T47D (cell line): ENCODE measurements at regions not wholly inside any gene's neighbourhood (a gene's known extent, or its start where the extent isn't known, plus 50 kb on each side); places are given as distances from the start of the nearest gene placed in this dataset.
"Not testable (repeated sequence)": the region's sequence is repeated elsewhere in the genome, so short reads cannot be mapped to it uniquely, and the experiment has no call there.

Source experiments
- DNase-seq, 2 experiments: peaks; one replicate each; pipeline versions ENCODE4 v3.0.0 to v3.0.0-alpha.2; 2011 to 2012; ENCODE audit warnings: low read depth in 1 of 2, low spot score in 1 of 2
- in situ Hi-C: cut with HindIII; loops from 2 replicates; pipeline ENCODE4 v1.10.0; 2016; ENCODE audit warnings: low sequenced_read_pairs, low pct_unique_long_range_greater_than_20kb

DNA sequence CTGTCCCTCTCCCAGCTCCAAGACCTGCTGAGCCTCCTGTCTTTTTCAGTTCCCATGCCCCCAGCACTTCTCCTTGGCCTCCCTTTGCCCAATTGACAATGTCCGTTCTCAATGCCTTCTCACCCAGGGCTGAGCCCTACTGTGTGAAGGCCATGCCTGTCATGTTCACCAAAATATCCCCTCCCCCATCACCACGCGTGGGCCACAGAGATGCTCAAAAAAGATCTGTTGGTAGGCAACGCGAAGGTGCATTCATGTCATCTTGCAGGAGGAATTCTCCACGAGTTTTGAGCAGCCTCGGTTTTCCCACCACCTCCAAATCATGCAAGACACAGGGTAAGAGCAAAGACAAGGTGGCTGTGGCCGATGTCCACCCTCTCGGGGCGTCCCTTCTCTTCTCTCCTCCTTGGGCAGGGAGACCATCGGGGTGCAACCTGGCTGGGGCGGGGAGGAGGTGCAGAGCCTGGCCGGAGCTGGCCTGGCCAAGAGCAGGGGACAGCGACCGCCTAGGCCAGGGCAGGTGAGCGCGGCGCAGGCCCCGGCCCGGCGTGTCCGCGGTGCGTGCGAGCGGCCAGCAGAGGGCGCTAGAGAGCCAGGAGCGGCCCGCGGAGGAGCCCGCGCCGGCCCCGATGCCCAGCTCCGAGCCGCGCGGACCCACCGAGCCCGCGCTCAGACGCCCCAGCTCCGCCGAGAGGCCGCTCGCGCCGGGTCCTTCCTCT, 56.3 kb upstream of the KRTAP5-11 start:
- in situ Hi-C loops, result not testable (repeated sequence)
- DNase-seq, result peak; percentile 55 to 56

DNA sequence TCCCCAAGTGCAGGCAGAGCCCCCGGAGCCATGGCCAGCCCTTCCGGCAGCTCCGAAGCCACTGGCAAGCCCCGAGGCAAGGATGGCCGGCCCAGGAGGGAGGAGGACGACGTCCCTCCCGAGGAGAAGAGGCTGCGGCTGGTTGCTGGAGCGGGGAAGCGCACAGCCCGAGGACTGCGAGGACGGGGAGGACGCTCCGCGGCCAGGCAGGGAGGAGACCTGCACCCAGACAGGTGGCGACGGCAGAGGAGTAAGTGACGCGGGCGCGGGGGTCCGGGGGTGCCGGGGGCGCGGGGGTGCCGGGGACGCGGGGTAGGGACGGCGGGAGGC, 56.8 kb upstream of the KRTAP5-11 start:
- in situ Hi-C loops, result not testable (repeated sequence)
- DNase-seq, result peak in 1 of 2 experiments; percentile 4

DNA sequence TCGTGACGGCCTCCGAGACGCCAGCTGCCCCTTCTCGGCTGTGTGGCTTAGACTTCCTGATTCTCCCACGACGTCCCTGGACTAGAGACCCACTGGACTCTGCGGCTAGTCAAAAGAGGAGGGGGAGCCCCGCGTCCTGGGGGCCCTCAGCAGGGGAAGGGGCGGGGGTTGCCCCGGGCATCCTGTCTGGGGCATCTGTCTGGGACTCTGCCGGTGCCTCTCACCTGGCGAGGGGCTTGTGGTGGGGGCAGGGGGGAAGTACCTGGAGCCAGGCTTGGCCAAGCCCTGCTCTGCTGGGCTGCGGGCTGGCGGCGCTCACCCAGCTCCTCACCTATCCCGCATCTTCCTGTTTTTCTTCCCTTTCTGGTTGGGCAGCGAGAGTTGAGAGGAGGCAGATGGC, 57.2 kb upstream of the KRTAP5-11 start:
- DNase-seq, in situ Hi-C loops: not testable (repeated sequence)

DNA sequence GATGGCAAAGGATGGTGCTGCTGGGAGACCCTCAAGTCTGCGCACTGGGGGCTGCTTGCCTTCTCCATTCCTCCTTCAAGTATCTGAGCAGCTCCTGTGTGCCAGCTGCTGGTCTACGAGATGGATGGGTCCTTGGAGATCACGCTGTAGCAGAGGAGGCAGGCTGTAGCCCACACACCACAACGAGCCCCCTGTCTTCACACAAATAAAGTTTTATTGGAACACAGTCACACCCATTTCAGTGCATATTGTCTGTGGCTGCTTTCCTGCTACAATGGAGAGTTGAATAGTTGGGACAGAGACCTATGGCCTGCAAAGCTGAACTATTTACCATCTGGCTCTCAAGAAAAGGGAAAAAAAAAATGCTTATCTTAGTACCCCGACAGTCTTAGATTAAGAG, 64.4 kb upstream of the KRTAP5-11 start:
- DNase-seq, in situ Hi-C loops: not testable (repeated sequence)

DNA sequence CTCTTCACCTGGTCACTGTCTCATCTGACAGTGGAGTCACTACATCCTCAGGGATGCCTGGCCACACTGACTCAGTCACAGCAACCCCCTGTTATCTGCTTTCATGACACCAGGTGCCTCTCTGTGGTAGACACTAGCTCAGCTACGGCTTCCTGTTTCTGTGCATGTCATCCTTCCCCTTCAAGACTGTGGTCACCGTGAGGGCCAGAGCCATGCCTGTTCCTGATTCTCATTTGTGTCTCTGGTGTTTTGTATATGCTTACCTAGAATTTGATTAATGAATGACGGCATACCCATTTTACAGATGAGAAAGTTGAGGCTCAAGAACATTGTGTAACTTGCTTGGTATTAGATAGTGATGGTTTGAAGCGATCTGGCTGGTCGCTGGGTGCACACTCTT, 70.3 kb upstream of the KRTAP5-11 start:
- DNase-seq, in situ Hi-C loops: not testable (repeated sequence)

DNA sequence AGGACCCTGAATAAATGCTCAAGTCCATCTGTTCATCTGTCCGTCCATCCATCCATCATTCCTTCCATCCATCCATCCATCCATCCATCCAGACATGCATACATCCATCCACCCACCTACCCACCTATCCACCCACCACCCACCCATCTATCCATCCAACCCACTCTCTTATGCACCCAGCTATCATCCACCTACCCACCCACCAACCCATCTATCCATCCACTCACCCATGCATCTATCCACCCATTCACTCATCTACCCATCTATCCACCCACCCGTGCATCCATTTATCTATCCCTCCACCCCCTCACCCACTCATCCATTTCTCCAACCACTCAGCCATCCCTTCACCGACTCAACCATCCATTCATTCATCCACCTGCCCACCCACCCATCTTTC, 71.7 kb upstream of the KRTAP5-11 start:
- in situ Hi-C loops, DNase-seq: not testable (repeated sequence)

DNA sequence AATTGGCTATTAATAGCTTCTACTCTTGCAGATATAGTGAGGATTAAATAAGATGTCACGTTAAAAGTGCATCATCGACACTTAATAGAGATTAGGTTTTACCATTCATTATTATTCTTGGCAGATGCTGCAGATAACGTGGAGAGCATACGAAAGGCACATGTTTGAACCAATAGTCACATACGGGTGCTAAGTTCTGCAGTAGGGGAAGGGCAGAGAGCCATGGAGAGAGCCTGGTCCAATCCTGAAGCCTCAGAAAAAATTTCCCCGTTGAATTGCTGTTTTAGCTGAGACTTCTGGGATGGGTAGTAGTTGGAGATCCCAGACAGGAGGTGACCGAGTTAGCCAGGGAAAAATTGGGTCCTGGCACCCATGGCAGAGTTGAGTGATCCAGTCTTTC, 72.4 kb upstream of the KRTAP5-11 start:
- in situ Hi-C loops, DNase-seq: not testable (repeated sequence)

DNA sequence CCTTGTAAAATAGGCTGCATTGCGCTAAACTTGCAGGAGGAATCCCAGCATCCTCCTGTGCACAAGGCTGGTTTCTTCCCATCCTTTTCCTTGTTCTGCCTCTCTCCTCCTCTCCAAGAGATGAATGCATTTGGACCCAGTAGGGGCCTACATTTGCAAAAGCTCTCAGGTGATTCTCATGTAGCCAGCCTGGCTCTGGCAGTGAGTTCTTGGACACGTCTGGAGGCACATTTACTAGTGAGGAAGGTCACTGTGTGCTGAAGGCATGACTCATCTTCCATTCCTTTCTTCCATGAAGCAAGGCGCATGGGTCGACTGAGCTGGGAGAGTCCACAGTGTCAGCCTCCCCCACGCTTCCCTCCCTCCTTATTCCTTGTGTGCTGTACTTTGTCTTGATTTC, 73.8 kb upstream of the KRTAP5-11 start:
- in situ Hi-C loops, result not testable (repeated sequence)
- peak in 1 of 2 experiments; percentile 10 for DNase-seq

DNA sequence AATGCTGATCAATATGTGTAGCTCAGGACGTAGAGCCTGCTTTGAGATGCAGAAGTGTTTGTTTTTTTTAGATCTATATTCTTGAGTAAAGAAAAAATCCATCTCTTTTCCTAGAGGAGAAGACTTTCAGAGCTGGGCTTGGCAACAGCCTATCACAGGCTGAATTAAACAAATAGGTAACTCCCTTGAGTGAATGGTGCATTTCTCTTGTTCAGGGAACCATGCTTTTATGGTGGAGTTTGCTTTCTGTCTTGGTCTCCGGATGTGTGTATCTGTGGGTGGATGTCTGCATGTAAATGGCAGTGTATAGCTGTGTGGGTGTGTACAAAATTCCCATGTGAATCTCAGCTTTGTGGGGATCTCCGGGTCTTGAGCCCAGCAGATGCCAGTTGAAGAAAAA, 82.3 kb upstream of the KRTAP5-11 start:
- DNase-seq, in situ Hi-C loops: not testable (repeated sequence)

DNA sequence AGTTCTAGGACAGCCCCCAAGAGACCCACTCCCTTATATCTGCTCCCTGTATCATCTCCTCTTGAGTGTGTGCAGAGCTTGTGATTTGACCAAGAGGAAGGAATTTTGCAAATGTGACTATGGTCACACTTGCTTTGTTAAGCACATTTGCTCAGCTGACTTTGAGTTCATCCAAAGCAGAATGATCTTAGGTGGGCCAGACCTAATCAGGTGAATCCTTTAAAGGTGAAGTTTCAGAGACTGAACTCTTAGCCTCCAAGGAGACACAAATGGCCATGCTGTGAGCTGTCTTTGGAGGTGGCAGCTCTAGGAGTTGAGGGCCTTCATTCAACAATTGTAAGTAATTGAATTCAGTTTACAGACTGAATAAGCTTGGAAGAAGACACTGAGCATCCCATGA, 115.4 kb upstream of the KRTAP5-11 start:
- DNase-seq, in situ Hi-C loops: not testable (repeated sequence)

DNA sequence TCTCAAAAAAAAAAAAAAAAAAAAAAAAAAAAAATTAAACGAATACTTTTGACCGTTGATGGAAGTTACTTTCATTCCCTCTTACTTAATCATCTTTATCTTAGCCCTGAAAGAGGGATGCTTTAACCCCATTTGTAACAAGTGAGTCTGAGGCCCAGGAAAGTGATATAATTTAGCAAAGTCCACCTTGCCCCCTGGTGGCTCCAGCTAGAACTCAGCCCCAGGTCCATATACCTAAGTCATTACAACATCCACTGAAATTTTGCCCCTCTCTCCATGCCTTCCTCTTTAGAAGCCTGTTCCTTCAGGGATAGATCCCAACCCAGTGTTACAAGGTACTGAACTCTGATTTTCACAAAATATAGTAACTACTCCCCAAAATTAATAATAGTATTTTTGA, 116.3 kb upstream of the KRTAP5-11 start:
- peak; percentile 7 to 41 for DNase-seq
- in situ Hi-C loops, result not testable (repeated sequence)

DNA sequence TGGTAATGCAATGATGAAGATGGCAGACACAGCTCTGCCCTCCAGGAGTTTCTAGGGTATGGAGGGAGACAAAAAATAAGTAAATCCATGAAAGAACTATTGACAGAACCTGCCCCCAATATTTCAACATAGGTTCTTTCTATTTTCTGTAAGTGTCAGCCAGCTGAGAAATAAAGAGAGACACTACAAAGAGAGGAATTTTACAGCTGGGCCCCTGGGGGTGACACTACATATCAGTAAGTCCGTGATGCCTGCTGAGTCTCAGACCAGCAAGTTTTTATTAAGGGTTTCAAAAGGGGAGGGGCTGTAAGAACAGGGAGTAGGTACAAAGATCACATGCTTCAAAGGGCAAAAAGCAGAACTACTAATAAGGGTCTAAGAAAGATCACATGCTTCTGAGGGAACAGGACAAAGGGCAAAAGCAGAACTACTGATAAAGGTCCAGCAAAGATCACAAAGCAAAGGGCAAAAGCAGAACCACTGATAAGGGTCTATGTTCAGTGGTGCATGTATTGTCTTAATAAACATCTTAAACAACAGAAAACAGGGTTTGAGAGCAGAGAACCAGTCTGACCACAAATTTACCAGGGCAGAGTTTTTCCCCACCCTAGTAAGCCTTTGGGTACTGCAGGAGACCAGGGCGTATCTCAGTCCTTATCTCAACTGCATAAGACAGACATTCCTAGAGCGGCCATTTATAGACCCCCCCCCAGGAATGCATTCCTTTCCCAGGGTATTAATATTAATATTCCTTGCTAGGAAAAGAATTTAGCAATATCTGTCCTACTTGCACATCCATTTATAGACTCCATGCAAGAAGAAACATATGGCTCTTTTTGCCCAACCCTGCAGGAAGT, 119.0 kb upstream of the KRTAP5-11 start:
- in situ Hi-C loops, DNase-seq: not testable (repeated sequence)

DNA sequence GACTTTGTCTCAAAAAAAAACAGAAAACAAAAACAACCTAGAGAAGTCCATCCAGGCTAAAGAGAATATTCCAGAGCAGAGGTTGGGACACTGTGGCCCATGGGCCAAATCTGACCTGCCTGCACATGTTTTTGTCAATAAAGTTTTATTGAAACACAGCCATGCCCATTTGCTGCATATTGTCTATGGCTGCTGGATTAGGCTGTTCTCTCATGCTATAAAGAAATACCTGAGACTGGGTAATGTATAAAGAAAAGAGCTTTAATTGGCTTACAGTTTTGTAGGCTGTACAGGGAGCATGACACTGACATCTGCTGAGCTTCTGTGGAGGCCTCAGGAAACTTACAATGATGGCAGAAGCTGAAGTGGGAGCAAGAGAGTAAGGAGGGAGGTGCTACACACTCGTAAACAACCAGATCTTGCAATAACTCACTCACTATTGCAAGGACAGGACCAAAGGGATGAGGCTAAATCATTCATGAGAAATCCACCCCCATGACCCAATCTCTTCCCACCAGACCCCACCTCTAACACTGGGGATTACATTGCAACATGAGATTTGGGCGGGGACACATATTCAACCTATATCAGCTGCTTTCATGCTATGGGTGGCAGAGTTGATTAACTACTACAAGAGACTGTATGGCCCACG, 122.5 kb upstream of the KRTAP5-11 start:
- DNase-seq, in situ Hi-C loops: not testable (repeated sequence)

DNA sequence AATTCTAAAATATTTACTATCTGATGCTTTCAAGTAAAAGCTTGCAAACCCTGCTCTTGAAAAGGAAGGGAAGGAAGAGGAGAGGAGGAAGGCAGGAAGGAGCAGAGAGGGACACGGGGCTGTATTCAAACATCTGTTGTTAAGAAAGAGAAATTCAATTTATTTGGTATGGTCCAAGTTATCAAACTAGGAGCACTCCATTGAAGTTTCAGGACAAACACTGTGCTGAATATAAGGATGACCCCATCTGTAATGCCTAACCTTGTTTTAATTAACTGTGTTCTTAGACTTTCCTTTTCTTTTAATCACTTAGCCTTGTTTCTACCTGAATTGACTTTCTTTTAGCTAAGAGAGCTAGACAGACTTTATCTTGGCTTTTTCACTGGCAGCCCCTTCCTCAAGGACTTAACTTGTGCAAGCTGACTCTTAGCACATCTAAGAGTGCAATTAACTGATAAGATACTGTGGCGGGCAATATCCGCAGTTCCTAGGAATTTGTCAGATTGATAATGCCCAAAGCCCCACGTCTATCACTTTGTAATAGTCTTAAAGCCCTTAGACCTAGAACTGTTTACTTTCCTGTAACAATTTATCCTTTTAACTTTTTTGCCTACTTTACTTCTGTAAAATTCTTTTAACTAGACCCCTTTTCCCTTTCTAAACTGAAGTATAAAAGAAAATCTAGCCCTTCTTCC, 123.2 kb upstream of the KRTAP5-11 start:
- in situ Hi-C loops, result not testable (repeated sequence)

DNA sequence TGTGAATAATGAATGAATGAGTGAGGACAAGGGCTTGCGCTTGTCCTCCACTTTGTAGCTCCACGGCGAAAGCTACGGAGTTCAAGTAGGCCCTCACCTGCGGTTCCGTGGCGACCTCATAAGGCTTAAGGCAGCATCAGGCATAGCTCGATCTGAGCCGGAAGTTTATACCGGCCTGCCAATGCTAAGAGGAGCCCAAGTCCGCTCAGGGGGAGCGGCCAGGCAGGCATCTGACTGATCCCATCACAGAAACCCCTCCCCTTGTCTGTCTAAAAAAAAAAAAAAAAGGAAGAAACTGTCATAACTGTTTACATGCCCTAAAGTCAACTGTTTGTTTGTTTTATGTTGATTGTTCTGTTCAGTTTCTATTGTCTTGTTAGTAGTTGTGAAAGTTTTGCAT, 124.4 kb upstream of the KRTAP5-11 start:
- in situ Hi-C loops, DNase-seq: not testable (repeated sequence)

More for the DNA sequence above, 123.2 kb upstream of the KRTAP5-11 start:
- not testable (repeated sequence) for DNase-seq

DNA sequence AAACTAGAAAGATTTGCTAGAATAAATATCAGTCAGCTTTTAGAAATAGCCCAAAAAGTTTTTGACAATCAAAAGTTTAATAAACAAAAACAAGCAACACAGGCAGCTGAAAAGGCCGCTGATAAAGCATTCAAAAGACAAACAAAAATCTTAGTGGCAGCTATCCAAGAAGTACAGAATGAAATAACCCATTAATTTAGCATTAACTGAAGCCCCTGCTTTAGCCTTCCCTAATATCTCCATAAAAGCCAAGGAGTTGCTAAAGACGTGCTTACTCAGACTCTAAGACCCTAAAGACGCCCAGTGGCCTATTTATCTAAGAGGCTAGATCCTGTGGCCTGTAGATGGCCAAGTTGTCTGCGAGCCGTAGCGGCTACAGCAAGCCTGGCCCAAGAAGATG, 123.5 kb upstream of the DEFB108B start:
- in situ Hi-C loops, DNase-seq: not testable (repeated sequence)

DNA sequence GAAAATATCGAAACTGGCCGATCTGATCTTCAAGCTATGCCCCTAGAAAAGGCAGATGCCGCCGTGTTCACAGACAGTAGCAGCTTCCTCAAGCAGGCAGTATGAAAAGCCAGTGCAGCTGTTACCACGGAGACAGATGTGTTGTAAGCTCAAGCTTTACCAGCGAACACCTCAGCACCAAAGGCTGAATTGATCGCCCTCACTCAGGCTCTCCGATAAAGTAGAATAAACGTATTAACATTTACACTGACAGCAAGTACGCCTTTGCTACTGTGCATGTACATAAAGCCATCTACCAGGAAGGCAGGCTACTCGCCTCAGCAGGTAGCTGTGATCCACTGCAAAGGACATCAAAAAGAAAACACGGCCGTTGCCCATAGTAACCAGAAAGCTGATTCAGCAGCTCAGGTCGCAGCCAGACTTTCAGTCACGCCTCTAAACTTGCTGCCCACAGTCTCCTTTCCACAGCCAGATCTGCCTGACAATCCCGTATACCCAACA, 122.8 kb upstream of the DEFB108B start:
- in situ Hi-C loops, DNase-seq: not testable (repeated sequence)
